Chondrocyte (in vitro differentiated cells): ENCODE measurements at regions not wholly inside any gene's neighbourhood (a gene's known extent, or its start where the extent isn't known, plus 50 kb on each side); places are given as distances from the start of the nearest gene placed in this dataset.

ENCODE experiments used
- DNase-seq: peaks from one replicate; pipeline ENCODE4 v3.0.0; 2021; ENCODE audit warnings: mixed read lengths, low spot score
- H3K27ac Mint-ChIP-seq: one replicate; pipeline ENCODE4 v1.8.0; 2021; ENCODE audit warnings: mild to moderate bottlenecking, moderate library complexity, mixed read lengths; ENCODE audit not compliant: unreplicated experiment
- H3K27me3 Mint-ChIP-seq: 2 replicates; pipeline ENCODE4 v1.8.0; 2021; ENCODE audit warnings: low read depth, mixed read lengths
- H3K36me3 Mint-ChIP-seq: 2 replicates; pipeline ENCODE4 v1.8.0; 2021; ENCODE audit warnings: low read depth, mixed read lengths
- H3K4me1 Mint-ChIP-seq: 2 replicates; pipeline ENCODE4 v1.8.0; 2021; ENCODE audit warnings: low read depth, mild to moderate bottlenecking, mixed read lengths
- H3K4me3 Mint-ChIP-seq: one replicate; pipeline ENCODE4 v1.8.0; 2021; ENCODE audit warnings: mild to moderate bottlenecking, moderate library complexity, mixed read lengths; ENCODE audit not compliant: unreplicated experiment
- H3K9me3 Mint-ChIP-seq: 2 replicates; pipeline ENCODE4 v1.8.0; 2021; ENCODE audit warnings: low read depth, mixed read lengths
- TF ChIP-seq, protein P1 (sequence below): fragments of 200-600 bp; sonication (generic); IDR thresholded peaks from 2 replicates; pipeline ENCODE4 v1.5.0; 2021; ENCODE audit warnings: antibody characterized with exemption, mild to moderate bottlenecking, moderate library complexity

DNA sequence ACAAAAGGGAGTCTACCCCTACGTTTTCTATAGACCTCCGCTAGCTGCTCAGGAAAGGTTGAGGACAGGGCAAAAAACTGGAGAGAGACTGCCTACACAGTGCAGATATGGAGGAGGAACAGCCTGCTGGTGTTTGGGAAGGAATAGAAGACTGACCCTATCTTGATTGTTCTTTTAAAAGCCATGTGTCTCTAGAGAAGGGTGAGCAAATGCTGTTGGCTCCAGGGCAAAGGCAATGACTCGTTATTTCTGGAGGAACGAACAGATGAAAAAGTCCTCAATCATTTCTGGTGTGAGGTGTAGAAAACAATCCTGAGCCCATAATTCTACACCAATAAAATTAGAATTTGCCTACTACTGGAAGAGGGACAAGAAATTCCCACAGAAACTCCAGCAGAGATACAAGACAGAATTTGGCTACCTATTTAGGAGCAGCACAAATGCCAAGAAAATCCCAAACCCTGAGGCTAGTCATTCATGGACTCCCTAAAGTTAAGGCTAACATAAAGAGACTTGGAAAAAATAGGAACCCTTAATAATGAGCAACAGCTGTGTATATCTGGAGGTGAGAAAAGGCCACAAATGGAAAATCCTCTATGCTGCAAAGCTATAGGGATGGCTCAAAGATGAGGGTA, 1206.3 kb upstream of the CNTN5 start:
- TF ChIP-seq, protein P1, sequence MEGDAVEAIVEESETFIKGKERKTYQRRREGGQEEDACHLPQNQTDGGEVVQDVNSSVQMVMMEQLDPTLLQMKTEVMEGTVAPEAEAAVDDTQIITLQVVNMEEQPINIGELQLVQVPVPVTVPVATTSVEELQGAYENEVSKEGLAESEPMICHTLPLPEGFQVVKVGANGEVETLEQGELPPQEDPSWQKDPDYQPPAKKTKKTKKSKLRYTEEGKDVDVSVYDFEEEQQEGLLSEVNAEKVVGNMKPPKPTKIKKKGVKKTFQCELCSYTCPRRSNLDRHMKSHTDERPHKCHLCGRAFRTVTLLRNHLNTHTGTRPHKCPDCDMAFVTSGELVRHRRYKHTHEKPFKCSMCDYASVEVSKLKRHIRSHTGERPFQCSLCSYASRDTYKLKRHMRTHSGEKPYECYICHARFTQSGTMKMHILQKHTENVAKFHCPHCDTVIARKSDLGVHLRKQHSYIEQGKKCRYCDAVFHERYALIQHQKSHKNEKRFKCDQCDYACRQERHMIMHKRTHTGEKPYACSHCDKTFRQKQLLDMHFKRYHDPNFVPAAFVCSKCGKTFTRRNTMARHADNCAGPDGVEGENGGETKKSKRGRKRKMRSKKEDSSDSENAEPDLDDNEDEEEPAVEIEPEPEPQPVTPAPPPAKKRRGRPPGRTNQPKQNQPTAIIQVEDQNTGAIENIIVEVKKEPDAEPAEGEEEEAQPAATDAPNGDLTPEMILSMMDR, result no peak
- Mint-ChIP-seq H3K9me3 (peaks cover 15% of the 10 kb centered on the region), H3K27ac (no peak overlapping the region), H3K36me3 (peaks cover 2% of the 10 kb centered on the region), H3K4me1 (peaks cover 4% of the 10 kb centered on the region), H3K27me3 (peaks cover 2% of the 10 kb centered on the region), H3K4me3 (no peak overlapping the region)
- no peak for DNase-seq

DNA sequence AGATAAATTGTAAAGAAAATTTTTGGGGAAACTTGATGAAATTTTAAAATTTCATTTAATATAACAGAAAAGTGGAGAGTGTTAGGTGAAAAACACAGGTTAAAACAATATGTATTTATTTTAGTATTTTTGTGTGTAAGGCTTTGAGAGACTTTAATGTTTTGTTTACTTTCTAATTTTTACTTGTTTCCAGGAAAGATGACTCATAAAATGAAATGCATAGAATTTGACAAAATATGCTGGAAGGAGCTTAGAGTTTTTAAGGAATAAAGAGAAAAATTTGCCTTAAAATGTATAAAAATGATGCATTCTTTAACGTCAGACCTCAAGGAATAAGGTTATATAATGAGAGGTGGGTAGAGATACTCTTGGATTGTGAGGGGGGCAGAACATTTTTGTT, 1205.1 kb upstream of the CNTN5 start:
- no peak overlapping the region for H3K27ac Mint-ChIP-seq
- H3K36me3 Mint-ChIP-seq, result peaks cover 2% of the 10 kb centered on the region
- peaks cover 2% of the 10 kb centered on the region for H3K27me3 Mint-ChIP-seq
- no peak for DNase-seq
- no peak overlapping the region for H3K4me3 Mint-ChIP-seq
- peaks cover 4% of the 10 kb centered on the region for H3K4me1 Mint-ChIP-seq
- H3K9me3 Mint-ChIP-seq, result peaks cover 10% of the 10 kb centered on the region
- TF ChIP-seq, protein P1, result no peak

DNA sequence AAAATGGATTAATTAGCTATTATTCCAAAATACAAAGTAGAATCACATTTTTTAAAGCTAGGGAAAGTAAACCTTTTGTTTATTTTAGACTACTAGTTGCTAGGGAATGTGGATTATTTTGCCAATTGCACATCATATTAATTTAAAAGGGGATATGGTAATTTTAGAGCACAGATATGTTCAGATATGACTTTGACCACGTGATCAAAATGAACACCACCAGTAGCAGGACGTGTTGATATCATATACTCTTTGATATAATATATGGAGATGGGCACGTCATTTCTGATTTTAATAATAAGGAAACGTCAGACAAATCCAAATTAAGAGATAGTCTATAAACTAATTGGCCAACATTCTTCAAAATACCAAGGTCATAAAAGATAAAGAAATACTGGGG, 1188.3 kb upstream of the CNTN5 start:
- no peaks in the 10 kb centered on the region for H3K36me3 Mint-ChIP-seq
- no peak overlapping the region for H3K4me3 Mint-ChIP-seq
- H3K27ac Mint-ChIP-seq, result no peak overlapping the region
- no peaks in the 10 kb centered on the region for H3K9me3 Mint-ChIP-seq
- TF ChIP-seq, protein P1, result no peak
- no peak for DNase-seq
- peaks cover 23% of the 10 kb centered on the region for H3K27me3 Mint-ChIP-seq
- H3K4me1 Mint-ChIP-seq, result no peaks in the 10 kb centered on the region

DNA sequence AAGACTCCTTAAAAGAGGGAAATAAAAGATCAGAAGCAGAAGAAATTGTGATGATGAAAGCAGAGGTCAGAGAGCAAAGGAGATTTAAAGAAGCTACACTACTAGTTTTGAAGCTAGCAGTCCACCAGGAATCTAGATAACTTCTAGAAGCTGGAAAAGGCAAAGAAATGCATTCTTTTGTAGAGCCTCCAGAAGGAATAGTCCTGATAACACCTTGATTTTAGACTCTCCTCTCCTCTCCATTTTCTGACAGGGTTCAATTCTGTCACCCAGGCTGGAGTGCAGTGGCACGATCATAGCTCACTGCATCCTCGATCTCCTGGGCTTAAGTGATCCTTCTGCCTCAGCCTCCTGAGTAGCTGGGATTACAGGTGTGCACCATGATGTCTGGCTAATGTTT, 1187.3 kb upstream of the CNTN5 start:
- no peaks in the 10 kb centered on the region for H3K36me3 Mint-ChIP-seq
- TF ChIP-seq, protein P1, result no peak
- H3K4me1 Mint-ChIP-seq, result no peaks in the 10 kb centered on the region
- H3K27ac Mint-ChIP-seq, result no peak overlapping the region
- no peaks in the 10 kb centered on the region for H3K9me3 Mint-ChIP-seq
- DNase-seq, result no peak
- no peak overlapping the region for H3K4me3 Mint-ChIP-seq
- H3K27me3 Mint-ChIP-seq, result peaks cover 20% of the 10 kb centered on the region

DNA sequence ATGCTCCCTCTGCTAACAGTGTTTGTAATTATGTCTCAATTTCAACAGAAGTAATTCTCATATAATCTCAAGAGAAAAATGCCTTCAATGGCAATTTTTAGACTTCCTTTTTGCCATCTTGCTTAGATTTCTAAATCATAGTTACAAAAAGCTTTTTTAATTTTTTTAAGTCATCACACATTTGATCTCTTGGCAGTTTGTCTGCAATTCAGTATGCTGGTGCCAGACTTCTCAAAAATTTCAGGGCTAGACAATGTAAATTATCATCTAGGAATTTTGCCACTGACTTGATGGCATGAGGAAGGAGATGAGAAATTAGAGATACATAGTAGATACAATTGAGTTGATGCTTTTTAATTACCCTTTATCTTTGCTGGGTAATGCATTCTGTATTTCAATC, 1176.7 kb upstream of the CNTN5 start:
- peaks cover 10% of the 10 kb centered on the region for H3K9me3 Mint-ChIP-seq
- no peak overlapping the region for H3K27ac Mint-ChIP-seq
- DNase-seq, result no peak
- peaks cover 1% of the 10 kb centered on the region for H3K36me3 Mint-ChIP-seq
- no peak overlapping the region for H3K4me3 Mint-ChIP-seq
- H3K27me3 Mint-ChIP-seq, result peaks cover 18% of the 10 kb centered on the region
- TF ChIP-seq, protein P1, result no peak
- no peaks in the 10 kb centered on the region for H3K4me1 Mint-ChIP-seq
